NCI-H524 treated with DMSO at 0.1 percent for 48 hours (cell line): ENCODE measurements at regions not wholly inside any gene's neighbourhood (a gene's known extent, or its start where the extent isn't known, plus 50 kb on each side); places are given as distances from the start of the nearest gene placed in this dataset.
"Not testable (repeated sequence)": the region's sequence is repeated elsewhere in the genome, so short reads cannot be mapped to it uniquely, and the experiment has no call there.

Experiments
- DNase-seq: peaks from one replicate; lab custom pipeline; 2025; lab: John Stamatoyannopoulos, UW

DNA sequence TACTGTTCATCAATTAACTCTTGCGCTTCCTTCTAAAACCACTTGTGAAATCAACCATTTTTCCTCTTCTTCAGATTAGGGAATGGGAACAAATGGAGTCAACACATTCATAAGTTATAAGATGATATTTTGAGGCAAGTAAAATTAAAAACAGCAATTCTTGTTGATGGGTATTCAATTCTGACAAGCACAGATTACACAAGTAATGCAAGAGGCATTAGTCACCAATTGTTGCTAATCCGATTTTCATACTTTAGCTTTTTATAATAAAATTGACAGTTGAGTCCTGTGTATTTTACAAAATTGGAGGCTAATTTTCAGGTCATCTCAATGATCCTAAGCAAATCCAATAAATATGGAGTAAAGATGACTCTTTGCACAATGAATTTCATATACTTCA is 918.4 kb upstream of the SOX9 start:
- no peak for DNase-seq

DNA sequence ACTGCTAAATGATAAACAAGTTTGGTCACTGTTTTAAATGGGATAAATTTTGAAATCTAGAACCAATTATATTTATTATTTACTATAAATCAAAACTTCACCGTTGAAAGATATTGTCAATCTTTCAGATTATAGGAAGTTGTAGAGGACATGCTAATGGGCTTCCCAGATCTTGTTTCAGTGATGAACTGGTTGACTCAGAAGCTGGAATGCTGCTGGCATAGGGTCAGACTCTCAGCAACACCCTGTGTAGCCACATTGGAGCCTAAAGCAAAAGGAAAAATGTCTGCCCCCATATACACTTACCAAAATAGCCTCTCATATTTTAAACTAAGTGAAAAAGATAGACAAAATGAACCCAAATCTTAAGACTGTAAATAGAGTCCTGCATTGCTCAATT is 916.9 kb upstream of the SOX9 start:
- no peak for DNase-seq

DNA sequence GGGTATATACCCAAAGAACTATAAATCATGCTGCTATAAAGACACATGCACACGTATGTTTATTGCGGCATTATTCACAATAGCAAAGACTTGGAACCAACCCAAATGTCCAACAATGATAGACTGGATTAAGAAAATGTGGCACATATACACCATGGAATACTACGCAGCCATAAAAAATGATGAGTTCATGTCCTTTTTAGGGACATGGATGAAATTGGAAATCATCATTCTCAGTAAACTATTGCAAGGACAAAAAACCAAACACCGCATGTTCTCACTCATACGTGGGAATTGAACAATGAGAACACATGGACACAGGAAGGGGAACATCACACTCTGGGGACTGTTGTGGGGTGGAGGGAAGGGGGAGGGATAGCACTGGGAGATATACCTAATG is 914.9 kb upstream of the SOX9 start:
- not testable (repeated sequence) for DNase-seq

DNA sequence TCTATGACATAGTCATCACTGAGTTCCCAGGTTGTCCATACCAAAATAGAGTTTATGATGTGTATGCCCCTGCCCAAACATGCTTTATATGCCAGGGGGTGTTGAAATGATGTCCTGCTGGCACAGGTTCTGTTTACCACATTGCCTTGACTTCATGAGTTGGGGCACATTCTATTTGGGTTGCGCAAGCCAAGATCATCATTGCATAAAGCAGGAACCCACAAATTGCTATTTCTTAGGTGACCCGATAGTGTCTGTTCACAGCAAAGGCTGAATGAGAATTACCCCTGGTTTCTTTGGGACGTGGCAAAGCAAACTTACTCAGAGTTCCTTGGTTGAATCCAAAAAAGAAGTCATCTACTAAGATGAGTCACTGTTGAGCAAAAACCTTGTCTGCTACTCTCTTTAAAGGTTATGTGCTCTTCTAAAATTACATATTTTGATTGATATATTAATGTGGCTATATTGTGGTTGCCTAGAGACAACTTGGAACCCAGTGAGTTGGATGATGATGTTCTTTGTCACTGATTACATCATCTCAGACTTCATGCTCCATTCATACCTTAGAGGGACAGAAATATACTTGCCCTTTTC is 912.6 kb upstream of the SOX9 start:
- DNase-seq, result no peak

DNA sequence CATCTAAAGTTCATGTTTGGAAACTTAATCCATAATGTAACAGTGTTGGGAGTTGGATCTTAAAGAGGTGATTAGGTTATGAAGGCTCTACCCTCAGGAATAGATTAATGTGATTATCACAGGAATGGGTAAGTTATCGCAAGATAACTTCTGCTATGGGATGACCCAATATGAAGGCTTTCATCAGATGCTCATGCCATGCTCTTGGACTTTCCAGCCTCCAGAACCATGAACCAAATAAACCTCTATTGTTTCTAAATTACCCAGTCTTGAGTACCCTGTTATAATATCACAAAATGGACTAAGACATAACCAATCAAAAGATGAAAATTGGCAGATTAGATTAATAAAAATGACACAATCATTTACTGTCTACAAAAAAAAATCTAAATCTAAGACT is 906.9 kb upstream of the SOX9 start:
- no peak for DNase-seq

DNA sequence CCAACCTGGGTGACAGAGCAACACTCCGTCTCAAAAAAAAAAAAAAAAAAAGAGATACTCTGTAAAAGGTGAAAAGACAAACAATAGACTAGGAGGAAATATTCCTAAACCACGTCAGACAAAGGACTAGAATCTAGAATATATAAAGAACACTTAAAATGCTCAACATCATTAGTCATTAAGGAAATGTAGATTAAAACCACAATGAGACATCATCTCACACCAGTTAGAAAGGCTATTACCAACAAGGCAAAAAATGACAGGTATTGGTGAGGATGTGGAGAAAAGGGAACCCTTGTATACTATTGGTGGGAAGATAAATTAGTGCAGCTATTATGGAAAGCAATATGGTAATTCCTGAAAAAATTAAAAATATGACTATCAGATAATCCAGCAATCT is 903.1 kb upstream of the SOX9 start:
- DNase-seq, result no peak

DNA sequence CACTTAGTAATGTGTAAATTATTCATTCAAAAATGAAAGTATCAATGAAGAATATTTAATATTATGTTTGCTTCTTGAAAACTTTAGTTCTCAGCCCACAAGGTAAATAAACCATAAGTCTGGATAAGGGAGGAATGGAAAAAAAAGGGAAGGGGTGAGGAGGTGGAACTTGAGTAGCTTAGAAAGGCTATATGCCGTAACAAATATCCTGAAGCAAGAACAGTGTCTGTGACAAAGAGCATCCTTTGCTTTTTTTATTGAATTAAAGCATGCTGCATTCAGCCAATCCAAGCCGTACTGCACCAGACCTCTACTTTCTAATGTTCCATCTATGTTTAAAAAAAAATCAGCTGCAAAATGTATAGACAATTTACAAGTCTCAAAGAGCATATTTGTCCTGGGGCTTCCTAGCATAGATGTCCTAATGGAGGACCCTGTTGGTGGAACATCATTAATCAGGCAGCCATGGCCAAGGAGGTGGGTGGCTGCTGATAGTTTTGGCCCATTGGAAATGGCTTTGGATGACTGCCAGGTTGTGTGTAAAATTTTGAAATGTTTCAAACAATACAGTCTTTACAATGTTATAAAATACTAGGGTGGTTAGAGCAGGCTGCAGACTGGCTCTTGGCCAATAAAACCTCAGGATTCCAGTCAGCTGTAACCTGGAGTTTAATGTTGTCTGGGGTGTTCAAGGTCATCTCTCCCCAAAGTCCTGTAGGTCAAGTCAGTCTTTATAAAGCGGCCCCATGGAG is 895.8 kb upstream of the SOX9 start:
- DNase-seq, result no peak

DNA sequence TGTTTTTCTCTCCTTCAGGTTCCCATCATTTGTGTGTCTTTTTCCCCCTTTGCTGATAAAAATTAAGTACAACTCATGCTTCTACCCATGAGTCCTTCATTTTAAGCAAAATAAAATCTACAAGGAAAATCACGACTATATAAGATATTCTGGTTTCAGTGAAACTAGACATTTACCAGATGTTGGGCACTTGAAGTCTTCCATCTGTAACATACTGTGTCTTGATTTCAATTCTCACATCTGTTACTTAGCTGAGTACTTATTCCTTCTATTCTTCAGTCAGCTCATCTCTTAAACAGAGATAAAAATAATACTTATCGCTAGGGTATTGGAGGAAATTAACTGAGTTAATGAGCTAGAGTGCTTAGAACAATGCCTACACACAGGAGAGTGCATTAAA is 893.0 kb upstream of the SOX9 start:
- DNase-seq, result peak; percentile 23

DNA sequence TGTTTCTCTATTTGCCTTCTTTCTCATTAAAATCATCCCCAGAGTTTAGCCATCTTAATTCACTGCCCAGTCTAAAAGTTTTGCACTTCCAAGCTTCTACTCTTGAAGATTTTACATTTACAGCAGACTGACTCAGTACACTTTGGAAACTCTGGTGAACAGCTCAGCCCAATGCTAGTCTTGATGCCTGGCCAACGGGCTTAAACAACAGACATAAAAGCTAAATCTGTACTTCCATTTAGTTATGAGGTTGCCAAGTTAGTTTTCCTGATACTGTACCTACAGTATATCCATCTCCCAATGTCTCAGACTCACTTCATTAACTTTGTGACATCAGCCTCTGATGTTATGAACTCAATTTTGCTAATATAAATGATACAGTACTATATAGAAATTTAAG is 891.8 kb upstream of the SOX9 start:
- no peak for DNase-seq

DNA sequence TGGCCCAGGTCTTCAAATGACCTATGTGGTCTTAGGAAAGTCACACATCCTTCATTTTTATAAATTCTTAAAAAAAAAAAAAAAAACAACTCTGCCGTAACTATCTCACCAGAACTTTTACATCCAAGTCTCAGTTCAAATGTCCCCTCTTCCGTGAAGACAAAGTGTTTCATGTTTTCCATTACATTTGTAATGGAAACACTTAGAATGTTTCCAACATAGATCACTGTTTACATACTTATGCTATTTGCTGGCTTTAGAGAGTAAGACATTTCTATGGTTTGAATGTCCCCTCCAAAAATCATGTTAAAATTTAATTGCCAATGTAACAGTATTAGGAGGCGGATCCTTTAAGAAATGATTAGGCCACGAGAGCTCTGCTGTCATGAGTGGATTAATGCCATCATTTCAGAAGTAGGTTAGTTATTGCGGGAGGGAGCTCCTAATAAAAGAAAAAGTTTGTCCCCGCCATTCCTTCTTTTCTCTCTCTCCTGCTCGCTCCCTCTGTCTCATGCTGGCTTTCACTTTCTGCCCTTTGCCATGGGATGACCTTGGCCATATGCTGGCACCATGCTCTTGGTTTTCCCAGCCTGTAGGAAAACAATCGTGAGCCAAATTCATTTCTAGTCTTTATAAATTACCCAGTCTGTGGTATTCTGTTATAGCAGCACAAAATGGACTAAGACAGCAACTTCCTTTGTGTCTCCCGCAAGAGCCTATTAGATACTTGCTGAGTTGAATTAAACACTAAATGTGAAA is 887.8 kb upstream of the SOX9 start:
- DNase-seq, result no peak

DNA sequence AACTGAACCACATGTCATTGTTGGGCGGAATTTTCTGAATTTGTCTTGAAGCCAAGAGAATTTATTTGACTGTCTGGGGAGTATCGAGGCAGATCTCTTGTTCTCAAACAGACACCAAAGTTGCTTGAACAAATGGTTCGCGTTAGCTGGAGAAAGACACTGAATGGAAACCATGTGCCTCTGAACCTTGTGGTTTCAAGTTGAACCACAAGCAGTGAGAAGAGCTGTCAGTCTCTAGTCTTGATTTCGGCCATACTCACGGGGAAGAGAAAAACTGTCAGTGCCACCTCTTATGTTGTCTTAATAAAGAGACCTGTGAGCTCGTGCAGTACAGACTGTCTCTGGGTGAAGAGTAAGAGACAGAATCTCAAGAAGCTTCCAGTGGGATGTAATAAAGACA is 886.5 kb upstream of the SOX9 start:
- DNase-seq, result no peak

DNA sequence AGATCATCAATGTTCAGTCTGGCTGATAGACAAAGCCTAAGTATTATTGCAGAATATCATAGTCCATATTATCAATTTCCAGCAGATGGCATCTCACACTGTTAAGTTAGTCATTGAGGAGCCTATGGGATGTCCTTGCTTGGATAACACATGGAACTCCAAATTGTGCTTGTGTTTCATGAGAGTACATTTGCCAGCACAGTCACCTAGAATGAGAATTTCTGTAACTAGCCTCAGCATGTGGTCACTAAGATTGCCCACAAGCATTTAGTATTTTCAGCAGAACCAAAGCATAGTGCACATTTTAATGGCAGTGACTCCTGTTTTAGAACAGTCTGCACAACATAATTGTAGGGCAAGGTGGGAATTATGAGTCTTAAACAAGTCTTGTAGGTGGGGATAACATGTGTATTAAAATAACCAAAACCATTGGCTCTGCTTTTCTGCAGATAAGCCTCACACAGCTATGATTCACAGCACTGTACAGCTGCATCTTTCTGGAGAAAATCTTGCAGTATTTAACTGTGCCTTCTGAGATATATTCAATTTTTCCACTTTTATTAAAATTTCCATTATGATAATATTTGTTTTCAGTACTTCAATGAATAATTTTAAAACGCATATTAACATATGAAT is 882.8 kb upstream of the SOX9 start:
- DNase-seq, result peak; percentile 11

DNA sequence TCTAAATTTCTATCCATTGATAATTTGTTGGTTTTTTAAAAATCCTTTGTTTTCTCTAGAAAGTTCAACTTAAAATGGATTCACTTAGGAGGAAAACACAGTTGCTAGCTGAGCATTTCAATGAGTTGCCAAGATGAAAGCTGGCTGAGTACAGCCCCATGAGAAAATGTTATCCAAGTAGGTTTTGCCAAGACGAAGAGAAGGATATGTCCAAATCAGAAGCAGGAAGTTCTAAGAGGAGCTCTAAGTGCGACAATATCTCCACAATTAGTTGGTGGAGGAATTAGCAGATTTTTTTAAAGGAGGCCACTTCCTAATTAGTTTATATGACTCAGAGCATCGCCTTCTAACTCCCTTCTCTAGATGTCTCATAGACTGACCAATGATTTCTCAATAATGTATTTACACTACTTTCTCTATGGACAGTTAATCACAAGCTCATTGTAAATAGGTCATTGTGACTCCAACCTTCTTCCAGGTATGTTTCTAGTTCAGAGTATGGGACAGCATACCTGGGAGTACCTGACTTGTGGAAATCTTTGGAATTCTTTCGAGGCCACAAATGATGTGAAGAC is 873.3 kb upstream of the SOX9 start:
- no peak for DNase-seq

DNA sequence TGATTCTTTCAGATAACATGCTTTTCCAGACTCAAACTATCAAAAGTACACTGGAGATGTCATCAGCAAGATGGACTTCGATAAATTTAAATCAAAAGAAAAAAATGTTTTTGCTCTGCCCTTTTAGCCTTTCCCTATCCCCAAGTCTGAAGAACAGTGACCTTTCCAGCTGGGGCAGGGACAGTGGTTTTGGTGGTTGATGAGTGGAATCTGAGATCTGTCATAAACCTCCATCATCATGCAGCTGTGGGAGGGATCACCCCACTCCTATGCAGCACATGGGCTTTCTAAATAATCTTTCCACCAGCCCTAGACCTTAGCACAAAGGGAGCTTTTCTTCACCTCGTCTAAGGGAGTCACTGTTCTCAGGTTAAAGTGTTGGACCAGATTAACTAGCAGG is 869.5 kb upstream of the SOX9 start:
- no peak for DNase-seq

DNA sequence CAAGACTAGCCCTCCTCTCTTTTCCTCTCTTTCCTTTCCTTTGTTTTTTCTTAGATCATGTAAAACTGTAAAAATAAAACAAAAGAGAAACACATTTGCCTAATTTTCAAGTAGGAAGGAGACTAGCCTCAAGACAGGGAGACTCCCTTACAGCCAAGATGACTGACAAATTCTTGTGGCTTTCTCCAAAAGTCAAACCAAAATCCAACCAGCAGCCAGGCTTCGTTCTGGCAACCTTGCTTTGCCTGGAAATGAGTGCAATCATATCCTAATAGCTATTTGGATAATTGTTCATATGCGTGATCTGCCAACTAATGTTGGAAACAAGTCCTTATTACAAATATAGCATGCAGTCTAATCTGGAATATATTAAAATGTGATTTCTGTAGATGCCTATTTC is 868.9 kb upstream of the SOX9 start:
- no peak for DNase-seq

DNA sequence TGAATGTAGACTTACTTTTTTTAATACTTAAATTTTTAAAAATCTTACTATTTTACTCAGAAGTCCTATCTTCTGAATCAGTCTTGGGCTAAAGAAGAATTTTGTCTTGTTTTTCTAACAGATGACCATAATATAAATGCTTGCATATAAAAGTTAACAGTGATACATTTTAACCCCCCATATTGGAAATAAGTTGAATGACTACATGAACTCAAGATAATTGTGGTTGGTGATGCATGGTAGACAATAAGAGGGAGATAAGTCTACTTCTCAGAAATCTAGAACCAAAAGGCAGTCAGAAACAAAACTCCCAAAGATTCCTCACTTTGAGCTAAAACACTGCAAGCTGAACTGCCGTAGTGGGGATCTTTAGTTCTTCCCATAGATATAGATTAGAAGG is 868.4 kb upstream of the SOX9 start:
- no peak for DNase-seq

DNA sequence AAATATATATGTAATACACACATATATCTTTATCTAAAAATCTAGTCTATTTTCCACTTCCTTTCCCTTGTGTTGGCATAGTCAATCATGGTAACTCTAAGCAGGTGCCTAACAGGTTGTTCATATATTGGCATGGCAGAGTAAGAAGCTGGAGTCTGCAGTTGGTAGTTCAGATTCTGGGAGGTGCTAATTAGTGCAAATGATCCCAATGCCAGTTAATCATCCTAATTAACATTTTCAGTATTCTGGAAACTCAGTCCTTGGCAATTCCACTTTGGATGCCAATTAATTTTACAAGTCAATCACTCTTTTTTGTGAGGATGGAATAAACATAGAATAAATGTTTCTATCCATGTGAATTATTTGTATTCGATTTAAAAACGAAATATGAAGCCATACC is 863.7 kb upstream of the SOX9 start:
- DNase-seq, result no peak

DNA sequence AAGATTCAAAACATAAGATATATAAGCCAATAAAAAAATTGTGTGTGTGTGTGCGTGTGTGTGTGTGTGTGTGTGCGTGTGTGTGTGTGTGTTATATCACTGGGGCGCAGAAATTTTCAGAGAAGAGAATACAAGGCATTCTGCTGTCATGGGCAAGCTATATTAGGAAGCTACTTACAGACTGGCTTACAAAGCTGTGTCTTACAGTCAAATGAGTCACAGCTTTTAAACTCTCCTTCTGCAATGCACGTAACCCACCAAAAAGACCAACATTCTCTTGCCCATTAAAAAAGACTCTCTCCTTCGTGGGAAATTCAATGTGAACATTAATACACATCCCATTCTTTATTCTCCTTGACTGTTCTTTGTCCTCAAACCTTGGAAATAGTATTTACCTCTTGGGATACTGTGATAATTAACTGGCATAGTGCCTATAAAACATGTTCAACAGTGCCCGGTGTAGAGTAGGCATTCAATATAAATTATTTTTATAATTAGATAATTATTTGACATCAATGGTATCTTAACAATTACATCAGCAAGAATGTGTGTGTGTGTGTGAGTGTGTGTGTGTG is 860.4 kb upstream of the SOX9 start:
- no peak for DNase-seq

DNA sequence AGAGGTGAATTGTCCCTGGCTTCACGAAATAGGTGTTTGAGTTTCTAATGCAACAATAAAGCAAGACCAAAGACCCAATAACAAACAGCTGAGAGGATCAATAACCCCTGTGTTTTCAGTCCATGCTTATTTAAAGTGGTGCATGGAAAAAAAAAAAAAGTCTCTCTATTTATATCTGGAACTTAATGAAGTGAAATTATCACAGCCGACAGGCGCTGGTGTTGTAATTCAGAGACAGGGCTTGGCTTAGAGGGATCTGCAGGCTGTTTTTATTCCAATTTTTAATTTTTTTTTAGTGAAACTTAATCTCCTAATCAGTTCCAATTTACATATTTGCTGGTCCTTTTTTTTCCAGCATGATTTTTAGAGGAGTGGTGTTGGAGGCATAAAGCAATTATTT is 858.2 kb upstream of the SOX9 start:
- DNase-seq, result no peak

DNA sequence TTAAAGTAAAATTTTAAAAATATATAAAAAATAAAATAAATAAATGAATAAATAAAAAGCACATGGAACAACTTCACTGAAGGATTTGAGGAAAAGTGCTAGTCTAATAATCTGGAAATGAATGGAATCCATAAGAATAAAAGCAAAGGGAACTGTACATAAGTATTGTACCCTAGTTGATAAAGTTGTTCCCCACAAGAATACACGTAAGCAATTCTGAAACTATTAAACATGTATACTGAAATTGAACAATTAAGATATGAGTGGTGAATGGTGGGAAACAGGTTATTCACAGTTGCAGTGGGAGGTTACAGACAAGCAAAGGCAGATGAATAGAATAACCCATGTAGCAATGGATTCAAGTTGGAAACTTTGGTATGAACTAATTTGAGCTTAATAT is 853.2 kb upstream of the SOX9 start:
- DNase-seq, result no peak

DNA sequence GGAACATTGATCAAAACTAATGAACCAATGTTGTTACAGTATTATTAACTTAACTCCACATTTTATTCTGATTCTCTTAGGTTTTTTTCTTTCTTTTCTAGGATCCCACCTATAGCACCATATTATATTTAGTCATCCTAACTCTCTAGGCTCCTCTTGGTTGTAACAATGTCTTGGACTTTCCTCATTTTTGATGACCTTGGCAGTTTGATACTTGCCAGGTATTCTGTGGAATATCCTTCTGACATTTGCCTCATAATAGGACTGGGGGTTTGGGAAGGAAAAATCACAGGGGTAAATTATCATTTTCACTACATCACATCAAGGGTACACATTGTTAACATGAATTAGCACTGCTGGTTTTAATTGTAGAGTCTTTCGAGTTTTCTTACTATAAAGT is 851.6 kb upstream of the SOX9 start:
- DNase-seq, result no peak

DNA sequence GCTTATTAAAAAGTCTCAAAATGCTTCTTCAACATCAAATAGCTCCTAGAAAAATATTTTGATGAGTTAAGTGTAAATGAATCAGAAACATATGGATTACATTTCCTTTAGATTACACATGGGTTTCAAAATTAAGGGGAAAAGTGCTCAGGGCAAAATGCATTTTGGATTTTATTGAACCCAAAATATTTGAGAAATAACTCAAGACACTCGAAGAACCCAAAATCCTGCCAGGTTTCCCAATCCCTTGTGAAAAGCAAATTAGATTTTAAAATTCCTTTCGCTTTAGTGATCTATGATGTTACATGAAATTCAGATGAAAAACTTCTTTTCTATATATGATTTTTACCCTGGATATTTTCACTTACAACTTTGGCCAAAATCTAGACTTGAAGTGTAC is 847.4 kb upstream of the SOX9 start:
- DNase-seq, result no peak
